GM12878 (cell line): ENCODE measurements at regions not wholly inside any gene's neighbourhood (a gene's known extent, or its start where the extent isn't known, plus 50 kb on each side); places are given as distances from the start of the nearest gene placed in this dataset.

Experiments used
- ATAC-seq: fragments of 200-7000 bp; cut with Tn5 transposase; 3 replicates; pipeline ENCODE4 v1.9.1; 2020; ENCODE audit warnings: mild to moderate bottlenecking, moderate library complexity
- BruUV-seq: library from RNA; stranded (reverse); fragments of 400-500 nt; replicated peaks from 2 replicates; lab custom pipeline; 2021; lab: Mats Ljungman, UMichigan
- CTCF ChIA-PET: fragments of 300-600 bp; sonication (Branson Sonifier 250); formaldehyde crosslinking; extraction: SDS; loops from one replicate; lab custom pipeline; 2021; ENCODE audit warnings: inconsistent platforms; lab: Yijun Ruan, JAX
- POLR2A ChIA-PET: fragments of 350-600 bp; formaldehyde crosslinking; extraction: SDS; loops from one replicate; lab custom pipeline; 2021; ENCODE audit warnings: inconsistent platforms; lab: Charles Lee
- RAD21 ChIA-PET: fragments of 300-600 bp; sonication (Branson Sonifier 250); formaldehyde crosslinking; loops from one replicate; lab custom pipeline; 2023; ENCODE audit warnings: antibody characterized with exemption; ENCODE audit not compliant: unreplicated experiment; lab: Charles Lee
- SMC1A ChIA-PET: fragments of 300-600 bp; sonication (Branson Sonifier 250); formaldehyde crosslinking; loops from one replicate; lab custom pipeline; 2023; ENCODE audit not compliant: unreplicated experiment, uncharacterized antibody; lab: Charles Lee
- DNase-seq: peaks from one replicate; pipeline ENCODE4 v3.0.0-alpha.2; 2011; ENCODE audit warnings: low read depth, low spot score
- FAIRE-seq: peaks from 3 replicates; lab custom pipeline; 2011; peaks lifted over from hg19 to GRCh38; lab: Jason Lieb, UNC
- H2AFZ ChIP-seq: 2 replicates; pipeline ENCODE4 v1.6.0; 2011; ENCODE audit warnings: low read depth, low read length, control low read depth; ENCODE audit not compliant: control insufficient read depth
- H3K27ac ChIP-seq: 2 replicates; pipeline ENCODE4 v1.5.1; 2011; ENCODE audit warnings: control low read depth; ENCODE audit not compliant: control insufficient read depth, insufficient read depth
- H3K27me3 ChIP-seq, 2 experiments: replicated peaks in 1 of 2; 2 replicates each; pipeline versions ENCODE4 v1.6.0 to v1.6.1; 2011; ENCODE audit warnings: low read length in 1 of 2; ENCODE audit not compliant: control insufficient read depth in 2 of 2, insufficient read depth in 2 of 2
- H3K36me3 ChIP-seq, 2 experiments: 2 replicates each; pipeline ENCODE4 v1.5.1; 2011; ENCODE audit warnings: low read length in 1 of 2; ENCODE audit not compliant: control insufficient read depth in 2 of 2, insufficient read depth in 2 of 2
- H3K4me1 ChIP-seq: 2 replicates; pipeline ENCODE4 v1.6.1; 2011; ENCODE audit warnings: mild to moderate bottlenecking, low read length, moderate library complexity, mixed read lengths; ENCODE audit not compliant: control insufficient read depth, insufficient read depth
- H3K4me2 ChIP-seq: 2 replicates; pipeline ENCODE4 v1.6.0; 2011; ENCODE audit warnings: control low read depth; ENCODE audit not compliant: control insufficient read depth, insufficient read depth
- H3K4me3 ChIP-seq: fragments of 200-600 bp; sonication (generic); 2 replicates; pipeline ENCODE4 v1.5.1; 2016
- H3K79me2 ChIP-seq: 2 replicates; pipeline ENCODE4 v1.6.0; 2011; ENCODE audit warnings: low read length; ENCODE audit not compliant: control insufficient read depth, insufficient read depth
- H3K9ac ChIP-seq: 2 replicates; pipeline ENCODE4 v1.8.0; 2011; ENCODE audit warnings: low read length, control low read depth, mixed read lengths; ENCODE audit not compliant: control insufficient read depth, insufficient read depth
- H3K9me3 ChIP-seq: replicated peaks from 3 replicates; pipeline ENCODE4 v1.5.1; 2011; ENCODE audit warnings: mild to moderate bottlenecking, low read length; ENCODE audit not compliant: control insufficient read depth, insufficient read depth
- H4K20me1 ChIP-seq: 2 replicates; pipeline ENCODE4 v1.6.0; 2011; ENCODE audit not compliant: control insufficient read depth, insufficient read depth
- EP300 ChIP-seq, 2 experiments: fragments of 150-350 bp in 1 of 2; IDR thresholded peaks; 2 replicates each; pipeline ENCODE4 v1.6.1; 2011 to 2012; ENCODE audit warnings: low read depth in 2 of 2, low read length in 2 of 2, borderline replicate concordance in 1 of 2, improper control_type of control experiment in 1 of 2, inconsistent platforms in 1 of 2; ENCODE audit not compliant: control insufficient read depth in 1 of 2
- FOXM1 ChIP-seq: IDR thresholded peaks from 2 replicates; pipeline ENCODE4 v1.6.1; 2012; ENCODE audit warnings: low read depth, mild to moderate bottlenecking, inconsistent platforms, low read length, moderate library complexity
- IKZF1 ChIP-seq: fragments of 450-650 bp; conservative IDR thresholded peaks from 2 replicates; pipeline ENCODE4 v1.6.1; 2017; ENCODE audit warnings: antibody characterized with exemption, mild to moderate bottlenecking
- LARP7 ChIP-seq: fragments of 450-650 bp; IDR thresholded peaks from 2 replicates; pipeline ENCODE4 v1.6.1; 2017; ENCODE audit warnings: mild to moderate bottlenecking
- MEF2B ChIP-seq: fragments of 450-650 bp; IDR thresholded peaks from 2 replicates; pipeline ENCODE4 v1.6.1; 2018; ENCODE audit warnings: mild to moderate bottlenecking, moderate library complexity; ENCODE audit not compliant: partially characterized antibody, poor library complexity, severe bottlenecking
- PML ChIP-seq: IDR thresholded peaks from 2 replicates; pipeline ENCODE4 v1.6.1; 2012; ENCODE audit warnings: low read length, inconsistent platforms
- POU2F2 ChIP-seq: IDR thresholded peaks from 3 replicates; pipeline ENCODE4 v1.6.1; 2011; ENCODE audit warnings: low read depth, mild to moderate bottlenecking, low read length, borderline replicate concordance
- RFX5 ChIP-seq: IDR thresholded peaks from 2 replicates; pipeline ENCODE4 v1.6.1; 2011; ENCODE audit warnings: low read depth, low read length, improper control_type of control experiment
- USF1 ChIP-seq: IDR thresholded peaks from 2 replicates; pipeline ENCODE4 v1.6.1; 2011; ENCODE audit warnings: borderline replicate concordance, low read depth, mild to moderate bottlenecking, moderate library complexity, mixed read lengths, low read length; ENCODE audit not compliant: insufficient read depth; ENCODE audit errors: extremely low read length
- ZNF24 ChIP-seq: fragments of 450-650 bp; IDR thresholded peaks from 2 replicates; pipeline ENCODE4 v1.6.1; 2017; ENCODE audit warnings: antibody characterized with exemption, mild to moderate bottlenecking
- WGBS: methylation state at CpG from one replicate; pipeline ENCODE4 v1.1.6; 2016; ENCODE audit warnings: low lambda C conversion rate; ENCODE audit not compliant: insufficient replicate concordance, insufficient coverage; ENCODE audit errors: missing lambda C conversion rate; 5-methylcytosine and 5-hydroxymethylcytosine counted together
- in situ Hi-C: fragments of 300-500 bp; cut with MboI; formaldehyde crosslinking; loops from 9 replicates; pipeline ENCODE4 v1.14.3; 2018; ENCODE audit warnings: mixed read lengths
- intact Hi-C: fragments of 100-400 bp; cut with micrococcal nuclease; formaldehyde crosslinking; loops from one replicate; pipeline ENCODE4 v1.14.2; 2022; ENCODE audit not compliant: unreplicated experiment
- TF ChIP-seq, protein P1 (sequence below): fragments of 450-650 bp; IDR thresholded peaks from 2 replicates; pipeline ENCODE4 v1.6.1; 2017; ENCODE audit warnings: low read depth, mild to moderate bottlenecking, moderate library complexity

DNA sequence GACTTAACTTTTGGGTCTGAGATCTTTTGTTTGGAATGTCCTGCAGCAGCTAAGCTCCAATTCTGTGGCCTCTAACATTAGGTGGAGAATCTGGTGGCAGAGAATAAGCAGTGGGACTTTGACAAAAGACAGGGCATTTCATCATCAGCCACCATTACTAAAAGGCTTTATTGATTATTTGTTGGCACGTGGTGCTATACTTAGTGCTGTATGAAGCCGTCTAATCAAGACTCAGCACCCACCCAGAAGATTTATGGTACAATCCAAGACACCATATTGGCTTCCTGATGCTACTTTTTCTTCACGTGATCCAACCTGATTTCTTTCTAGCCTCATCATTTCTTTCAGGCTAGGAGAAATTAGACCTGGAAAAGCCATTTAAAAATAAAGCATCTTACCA lies 80.7 kb upstream of the GRAMD1B start:
- Histone ChIP-seq H3K4me3 (no peak overlapping the region), H3K4me2 (no peak overlapping the region), H2AFZ (no peak overlapping the region), H3K36me3 (no peaks in the 10 kb centered on the region), H3K9me3 (peaks cover 2% of the 10 kb centered on the region; the same call in 2 of the 3 replicates), H3K79me2 (no peaks in the 10 kb centered on the region), H4K20me1 (no peaks in the 10 kb centered on the region), H3K4me1 (no peaks in the 10 kb centered on the region), H3K27me3 (no peaks in the 10 kb centered on the region), H3K9ac (no peak overlapping the region), H3K27ac (no peak overlapping the region)
- BruUV-seq, result no TSS peak
- RAD21 ChIA-PET, result no interaction called here
- in situ Hi-C loops (no loop called here), intact Hi-C loops (no loop called here)
- POLR2A ChIA-PET, result interaction anchor here (0.7 to 1.2 kb wide), 2 partner anchors 47 to 90 kb away, joined by 3 to 5 read pairs; no protein-coding TSS in a partner anchor
- WGBS, result 4% methylated on average over 3 of the region's 3 CpGs
- no peak for FAIRE-seq
- TF ChIP-seq PML (no peak), POU2F2 (no peak), USF1 (no peak), FOXM1 (no peak), RFX5 (no peak), ZNF24 (no peak), EP300 (IDR thresholded peaks at IDR 0.05; ENCODE audit: borderline replicate concordance in 1 of 2, control insufficient read depth in 1 of 2, low read depth in 2 of 2, low read length in 2 of 2) (no peak), LARP7 (no peak), IKZF1 (no peak), MEF2B (no peak)
- TF ChIP-seq, protein P1, sequence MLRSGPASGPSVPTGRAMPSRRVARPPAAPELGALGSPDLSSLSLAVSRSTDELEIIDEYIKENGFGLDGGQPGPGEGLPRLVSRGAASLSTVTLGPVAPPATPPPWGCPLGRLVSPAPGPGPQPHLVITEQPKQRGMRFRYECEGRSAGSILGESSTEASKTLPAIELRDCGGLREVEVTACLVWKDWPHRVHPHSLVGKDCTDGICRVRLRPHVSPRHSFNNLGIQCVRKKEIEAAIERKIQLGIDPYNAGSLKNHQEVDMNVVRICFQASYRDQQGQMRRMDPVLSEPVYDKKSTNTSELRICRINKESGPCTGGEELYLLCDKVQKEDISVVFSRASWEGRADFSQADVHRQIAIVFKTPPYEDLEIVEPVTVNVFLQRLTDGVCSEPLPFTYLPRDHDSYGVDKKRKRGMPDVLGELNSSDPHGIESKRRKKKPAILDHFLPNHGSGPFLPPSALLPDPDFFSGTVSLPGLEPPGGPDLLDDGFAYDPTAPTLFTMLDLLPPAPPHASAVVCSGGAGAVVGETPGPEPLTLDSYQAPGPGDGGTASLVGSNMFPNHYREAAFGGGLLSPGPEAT, result no peak
- SMC1A ChIA-PET, result no interaction called here
- DNase-seq, result no peak
- no peak for ATAC-seq
- CTCF ChIA-PET, result no interaction called here
